ENCODE measurements at regions not wholly inside any gene's neighbourhood (a gene's known extent, or its start where the extent isn't known, plus 50 kb on each side); places are given as distances from the start of the nearest gene placed in this dataset.

- POLR2A ChIA-PET = no interaction called here
- no peak overlapping the region for H3K27ac Mint-ChIP-seq
- peaks cover 16% of the 10 kb centered on the region for H3K4me1 Mint-ChIP-seq
- no peak for TF ChIP-seq CTCF (IDR thresholded peaks at IDR 0.05)
- no peak overlapping the region for H3K4me3 Mint-ChIP-seq
- no peak for ATAC-seq (ENCODE audit: low read depth)
- H3K27me3 Mint-ChIP-seq = no peaks in the 10 kb centered on the region
- intact Hi-C loops (cut with micrococcal nuclease) = no loop called here
- no peak for DNase-seq
- CTCF ChIA-PET = no interaction called here
- H3K36me3 Mint-ChIP-seq (ENCODE audit: low read depth) = no peaks in the 10 kb centered on the region
- peaks cover 2% of the 10 kb centered on the region for H3K9me3 Mint-ChIP-seq
These were observed 115.6 kb upstream of the NEDD4L start for GRCh38 chr18:57928466-57928865.

DNA sequence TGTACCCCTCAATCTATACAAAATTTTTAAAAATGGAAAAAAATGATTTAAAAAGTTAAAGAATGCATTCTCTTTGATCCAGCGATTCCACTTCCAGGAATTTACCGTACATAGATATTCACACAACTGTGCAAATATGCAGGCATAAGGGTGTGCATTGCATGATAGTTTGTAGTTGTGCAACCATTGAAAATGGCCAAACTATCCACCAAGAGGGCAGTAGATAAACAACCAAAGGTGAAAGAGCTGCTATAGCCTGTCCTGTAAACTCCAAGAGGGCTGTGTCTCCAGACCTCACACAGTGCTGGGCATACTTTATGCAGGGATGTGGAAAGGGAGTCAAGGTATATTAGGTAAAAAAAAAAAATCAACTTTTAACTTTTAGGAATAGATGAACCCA lies 116.5 kb upstream of the NEDD4L start:
- POLR2A ChIA-PET = no interaction called here
- intact Hi-C loops (cut with micrococcal nuclease) = no loop called here
- DNase-seq = no peak

DNA sequence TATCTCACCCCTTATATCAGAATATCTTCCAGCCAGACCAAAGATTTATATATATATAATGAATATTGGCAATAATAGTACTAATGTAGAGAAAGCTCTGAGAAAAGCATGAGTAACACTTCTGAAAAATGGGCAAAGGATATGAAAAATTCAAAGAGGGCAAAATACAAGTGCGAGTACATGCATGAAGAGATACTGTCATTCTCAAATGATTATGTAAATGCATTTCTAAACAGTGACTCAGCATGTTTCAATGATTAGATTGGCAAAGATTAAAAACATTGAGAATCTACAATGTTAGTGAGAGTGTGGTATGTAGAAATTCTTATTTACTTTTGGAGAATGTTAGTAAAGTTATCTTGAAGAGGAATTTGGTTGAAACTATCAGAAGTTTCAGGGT lies 118.3 kb upstream of the NEDD4L start:
- no peaks in the 10 kb centered on the region for H3K36me3 Mint-ChIP-seq (ENCODE audit: low read depth)
- intact Hi-C loops (cut with micrococcal nuclease) = no loop called here
- H3K27me3 Mint-ChIP-seq = no peaks in the 10 kb centered on the region
- H3K4me3 Mint-ChIP-seq = no peak overlapping the region
- ATAC-seq (ENCODE audit: low read depth) (no peak), DNase-seq (no peak)
- CTCF ChIA-PET = no interaction called here
- H3K9me3 Mint-ChIP-seq = no peaks in the 10 kb centered on the region
- peaks cover 5% of the 10 kb centered on the region for H3K4me1 Mint-ChIP-seq
- POLR2A ChIA-PET = no interaction called here
- no peak overlapping the region for H3K27ac Mint-ChIP-seq
- no peak for TF ChIP-seq CTCF (IDR thresholded peaks at IDR 0.05)

More for the DNA sequence above, 116.5 kb upstream of the NEDD4L start:
- H3K27me3 Mint-ChIP-seq = no peaks in the 10 kb centered on the region
- H3K27ac Mint-ChIP-seq = no peak overlapping the region
- no peak for TF ChIP-seq CTCF (IDR thresholded peaks at IDR 0.05)
- no peak overlapping the region for H3K4me3 Mint-ChIP-seq
- CTCF ChIA-PET = no interaction called here
- no peaks in the 10 kb centered on the region for H3K36me3 Mint-ChIP-seq (ENCODE audit: low read depth)
- H3K9me3 Mint-ChIP-seq = no peaks in the 10 kb centered on the region
- ATAC-seq (ENCODE audit: low read depth) = no peak
- H3K4me1 Mint-ChIP-seq = peaks cover 16% of the 10 kb centered on the region

DNA sequence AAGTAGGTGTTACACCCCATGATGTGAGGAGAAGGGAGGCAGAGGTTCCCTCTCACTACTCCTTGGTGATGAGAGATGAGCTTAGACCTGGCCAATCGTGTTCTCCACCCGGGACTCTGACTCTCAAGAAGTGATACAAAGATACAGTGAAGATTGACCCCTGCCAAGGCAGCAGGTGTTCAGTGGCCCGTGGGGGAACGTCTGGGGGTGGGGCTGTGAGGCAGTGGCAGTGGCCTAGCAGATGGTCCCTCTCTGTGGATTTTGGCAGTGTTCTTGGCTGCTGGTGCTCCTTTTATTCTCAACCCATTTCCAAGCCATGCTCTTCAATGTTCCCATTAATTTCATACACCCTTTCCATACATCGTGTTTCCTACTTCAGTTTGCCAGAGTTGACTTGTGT lies 120.4 kb upstream of the NEDD4L start:
- no peaks in the 10 kb centered on the region for H3K4me1 Mint-ChIP-seq
- TF ChIP-seq CTCF (IDR thresholded peaks at IDR 0.05) = no peak
- no peak overlapping the region for H3K27ac Mint-ChIP-seq
- H3K27me3 Mint-ChIP-seq = no peaks in the 10 kb centered on the region
- ChIA-PET POLR2A (no interaction called here), CTCF (no interaction called here)
- DNase-seq (no peak), ATAC-seq (ENCODE audit: low read depth) (no peak)
- no peaks in the 10 kb centered on the region for H3K9me3 Mint-ChIP-seq
- H3K4me3 Mint-ChIP-seq = no peak overlapping the region
- intact Hi-C loops (cut with micrococcal nuclease) = no loop called here
- H3K36me3 Mint-ChIP-seq (ENCODE audit: low read depth) = no peaks in the 10 kb centered on the region

DNA sequence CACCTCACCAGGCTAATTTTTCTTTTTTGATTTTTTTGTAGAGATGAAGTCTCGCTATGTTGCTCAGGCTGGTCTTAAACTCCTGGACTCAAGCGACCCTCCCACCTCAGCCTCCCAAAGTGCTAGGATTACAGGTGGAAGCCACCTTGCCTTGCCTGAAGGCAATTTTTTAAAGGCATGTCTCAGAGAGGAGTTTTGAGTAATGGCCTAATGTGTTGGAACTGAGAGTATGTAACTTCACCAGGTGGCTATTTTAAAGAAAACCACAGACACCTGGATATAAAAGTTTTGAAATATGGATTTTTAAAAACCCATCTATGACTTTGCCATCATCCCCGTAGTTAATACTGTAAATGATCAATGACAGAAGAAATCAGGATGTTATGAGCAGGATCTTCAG lies 119.8 kb upstream of the ATP8B1 start:
- Mint-ChIP-seq H3K9me3 (no peaks in the 10 kb centered on the region), H3K4me3 (no peak overlapping the region), H3K4me1 (no peaks in the 10 kb centered on the region), H3K27ac (no peak overlapping the region), H3K27me3 (no peaks in the 10 kb centered on the region), H3K36me3 (ENCODE audit: low read depth) (no peaks in the 10 kb centered on the region)
- intact Hi-C loops (cut with micrococcal nuclease) = no loop called here
- ATAC-seq (ENCODE audit: low read depth) (no peak), DNase-seq (no peak)
- ChIA-PET CTCF (no interaction called here), POLR2A (no interaction called here)
- TF ChIP-seq CTCF (IDR thresholded peaks at IDR 0.05) = no peak
